A204.1 (cell line): ENCODE measurements at regions not wholly inside any gene's neighbourhood (a gene's known extent, or its start where the extent isn't known, plus 50 kb on each side); places are given as distances from the start of the nearest gene placed in this dataset.

Experiments
- FAIRE-seq: peaks from 2 replicates; lab custom pipeline; 2012; peaks lifted over from hg19 to GRCh38; lab: Jason Lieb, UNC

DNA sequence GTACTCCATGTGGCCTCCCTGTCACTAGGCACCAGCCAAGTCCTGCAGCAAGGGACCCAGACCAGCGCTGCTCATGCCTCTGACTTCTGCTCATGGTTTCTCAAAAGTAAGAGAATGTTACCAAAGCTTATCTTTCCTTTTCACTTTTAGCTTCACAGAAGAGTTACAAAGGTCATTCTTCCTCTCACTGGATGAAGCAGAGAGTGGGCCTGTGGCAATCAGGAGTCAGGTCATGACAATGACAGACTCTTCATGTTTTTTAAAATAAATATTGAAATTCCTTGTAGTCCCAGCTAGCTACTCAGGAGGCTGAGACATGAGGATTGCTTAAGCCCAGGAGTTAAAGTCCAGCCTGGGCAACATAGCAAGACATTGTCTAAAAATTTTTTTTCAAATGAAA, 126.1 kb downstream of the OSR1 start:
- FAIRE-seq: no peak

DNA sequence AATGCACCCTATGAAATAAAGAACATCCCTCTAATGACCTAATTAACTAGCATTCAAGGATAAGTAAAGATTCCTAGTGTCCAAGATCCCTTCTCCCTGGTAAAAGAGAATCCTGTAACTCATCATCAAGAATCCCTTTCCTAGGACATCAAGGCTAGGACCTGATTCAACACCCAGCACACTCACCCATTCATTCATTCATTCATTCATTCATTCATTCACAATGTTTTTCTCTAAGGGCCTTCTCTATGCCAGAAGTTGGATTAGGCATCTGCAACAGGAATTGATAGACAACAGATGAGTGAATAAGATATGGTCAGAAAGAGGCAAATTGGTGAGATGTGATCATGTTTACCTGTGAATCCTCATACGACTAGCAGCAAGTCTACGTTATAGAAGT, 126.8 kb downstream of the OSR1 start:
- FAIRE-seq: no peak

DNA sequence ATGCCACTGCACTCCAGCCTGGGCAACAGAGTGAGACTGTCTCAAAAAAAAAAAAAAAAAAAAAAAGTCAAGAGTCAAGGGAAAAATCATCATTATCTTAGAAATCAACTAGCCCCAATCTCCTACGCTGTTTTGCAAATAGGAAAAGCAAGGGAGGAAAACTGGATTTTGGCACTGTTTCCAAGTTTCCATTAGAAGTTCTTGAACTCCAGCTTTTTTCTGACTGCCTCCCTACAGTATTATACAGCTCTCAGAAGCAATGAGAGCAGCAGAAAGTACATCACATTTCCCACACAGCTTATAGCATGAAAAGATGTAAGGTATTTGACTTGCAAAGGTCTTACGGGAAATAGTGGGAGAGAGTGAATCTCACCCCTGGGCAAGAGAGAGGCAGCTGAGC, 127.8 kb downstream of the OSR1 start:
- FAIRE-seq: no peak

DNA sequence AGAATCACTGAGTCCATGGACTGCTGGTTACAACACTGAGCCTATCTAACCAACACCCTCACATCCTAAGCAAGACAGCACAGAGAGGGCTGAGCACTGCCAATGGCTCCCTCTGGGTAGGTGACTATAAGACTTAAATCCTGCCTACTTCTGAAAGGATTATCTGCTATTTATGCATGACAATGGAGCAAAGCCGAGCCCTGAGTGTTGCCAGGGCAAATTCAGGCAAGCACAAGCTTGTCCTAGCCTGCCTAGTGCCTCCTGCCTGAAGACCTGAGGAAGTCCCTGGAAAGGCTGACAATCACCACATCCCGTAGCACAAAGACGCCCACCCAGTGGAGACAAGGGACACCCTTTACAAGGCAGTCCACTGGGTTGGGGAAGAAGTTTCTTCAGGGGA, 129.7 kb downstream of the OSR1 start:
- no peak for FAIRE-seq

DNA sequence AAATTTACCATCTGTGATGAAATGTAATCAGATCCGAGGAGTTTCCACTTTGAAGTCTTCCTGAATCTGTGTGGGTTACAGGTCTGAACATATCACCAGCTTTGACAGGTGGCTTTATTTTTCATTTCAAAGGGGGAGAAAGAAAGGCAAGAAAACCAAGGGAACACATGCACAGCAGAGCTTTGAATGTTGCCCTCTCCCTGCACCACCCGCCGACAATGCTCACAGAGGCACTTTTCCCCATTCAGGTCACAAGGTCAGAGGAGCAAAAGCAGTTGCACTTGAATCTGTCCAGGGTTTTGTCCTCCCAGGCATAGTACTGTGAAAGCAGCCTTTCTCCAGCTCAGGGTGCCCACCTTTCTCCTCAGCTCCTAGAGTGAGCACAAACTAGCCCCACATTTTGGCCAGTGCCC, 130.2 kb downstream of the OSR1 start:
- no peak for FAIRE-seq

DNA sequence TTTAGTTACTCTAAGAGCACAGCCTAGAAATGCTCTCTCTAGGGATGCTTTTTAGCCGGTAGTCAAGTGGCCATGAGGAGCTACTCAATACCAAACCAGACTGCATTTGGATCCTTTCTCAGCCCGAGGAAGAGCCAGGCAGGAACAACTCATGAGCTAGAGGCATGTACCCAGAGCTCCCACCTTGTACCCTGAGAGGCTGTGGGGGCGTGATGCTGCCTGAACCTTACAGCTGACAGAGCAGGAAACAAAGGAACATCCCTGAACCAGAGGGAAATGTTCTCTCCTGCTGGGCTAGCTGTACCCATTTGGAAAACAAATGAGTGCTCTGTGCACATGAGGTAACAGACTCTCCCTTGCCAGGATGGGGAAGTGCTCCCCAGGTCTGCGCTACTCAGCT, 131.6 kb downstream of the OSR1 start:
- FAIRE-seq: no peak

DNA sequence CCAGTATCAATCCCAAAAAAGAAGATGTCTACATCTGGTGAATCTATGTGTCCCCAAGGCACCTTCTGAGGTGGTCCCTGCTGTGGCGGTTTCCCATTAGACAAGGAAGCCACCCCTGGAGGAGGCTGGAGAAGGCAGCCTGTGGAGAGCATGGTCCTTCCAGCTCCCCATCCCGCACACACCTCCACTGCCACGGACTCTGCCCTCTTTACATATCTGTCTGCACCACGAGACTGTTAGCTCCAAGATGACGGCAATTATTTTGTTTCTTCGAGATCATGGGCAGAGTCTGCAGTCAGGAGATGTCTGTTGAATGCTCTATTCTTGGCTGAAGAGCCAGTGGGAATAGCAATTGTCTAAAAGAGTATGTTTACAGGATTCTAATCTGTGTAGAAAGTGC, 132.0 kb downstream of the OSR1 start:
- FAIRE-seq: no peak

DNA sequence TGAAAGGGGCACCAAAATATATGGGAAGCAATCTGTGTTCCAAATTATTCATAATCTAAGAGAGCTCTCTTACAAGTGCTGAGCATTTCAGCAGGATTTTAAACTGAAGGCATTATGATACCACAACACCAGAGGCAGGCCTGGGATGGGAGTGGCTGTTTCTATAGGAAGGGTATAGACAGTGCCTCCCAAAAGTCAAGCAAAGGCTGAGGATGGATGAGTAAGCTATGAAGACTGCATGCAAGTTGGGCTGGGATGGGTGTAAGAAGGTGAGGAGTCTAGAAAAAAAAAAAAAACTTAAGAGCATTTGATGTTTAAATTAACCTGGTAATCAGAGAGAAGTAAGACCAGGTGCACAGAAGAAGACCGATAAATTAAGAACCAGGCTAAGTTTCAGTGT, 132.5 kb downstream of the OSR1 start:
- no peak for FAIRE-seq

DNA sequence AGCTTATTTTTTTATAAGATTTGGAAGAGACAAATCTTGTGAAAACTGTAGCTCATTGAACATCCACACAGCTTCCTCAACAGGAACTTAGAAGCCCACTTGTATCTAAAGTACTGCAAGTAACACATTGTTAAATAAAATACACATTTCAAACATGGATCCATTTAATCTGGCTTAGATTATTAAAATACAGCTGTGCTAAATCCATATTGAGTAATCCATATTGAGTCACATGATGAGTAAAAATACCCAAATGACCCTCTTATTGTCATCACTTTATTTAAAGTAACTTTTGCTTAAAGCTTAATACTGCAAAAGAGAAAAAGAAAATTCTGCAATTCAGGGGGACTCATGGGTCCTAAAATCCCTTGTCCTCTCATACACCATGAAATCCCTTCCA, 133.3 kb downstream of the OSR1 start:
- no peak for FAIRE-seq

DNA sequence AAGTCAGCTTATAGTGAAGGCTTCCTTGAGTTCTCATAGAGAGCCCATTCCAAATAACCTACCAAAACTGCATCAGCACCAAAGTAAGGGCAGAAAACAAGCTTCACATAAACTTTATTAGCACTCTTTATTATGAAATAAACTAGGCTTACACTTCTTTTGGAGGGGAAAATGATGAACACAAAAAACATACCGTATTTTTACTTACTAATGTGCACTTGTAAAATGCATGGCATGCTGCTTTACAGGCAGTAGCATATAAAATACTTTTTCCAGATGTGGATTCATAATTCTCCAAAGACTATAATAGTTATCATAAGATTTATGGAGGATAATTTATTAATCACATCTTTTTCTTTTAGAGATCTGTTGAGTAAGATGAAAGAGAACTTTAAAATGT, 133.9 kb downstream of the OSR1 start:
- no peak for FAIRE-seq

DNA sequence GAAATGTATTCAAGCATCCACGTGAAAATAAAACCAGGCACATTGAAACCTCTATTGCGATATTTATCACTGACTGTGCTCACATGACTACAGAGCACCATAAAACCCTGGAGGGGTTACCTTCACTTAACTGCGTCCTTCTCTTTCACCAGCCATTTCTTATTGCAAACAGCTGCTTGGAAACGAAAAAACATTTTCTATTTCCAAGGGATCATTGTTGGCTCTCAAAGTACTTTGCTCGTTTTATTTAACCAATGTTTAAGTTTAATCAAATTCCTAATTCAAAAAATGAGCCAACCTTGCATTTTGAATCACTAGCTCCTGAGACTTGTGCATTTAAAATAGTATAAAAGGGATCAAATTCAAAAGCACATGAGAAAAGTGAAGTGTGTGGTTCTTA, 134.4 kb downstream of the OSR1 start:
- no peak for FAIRE-seq

DNA sequence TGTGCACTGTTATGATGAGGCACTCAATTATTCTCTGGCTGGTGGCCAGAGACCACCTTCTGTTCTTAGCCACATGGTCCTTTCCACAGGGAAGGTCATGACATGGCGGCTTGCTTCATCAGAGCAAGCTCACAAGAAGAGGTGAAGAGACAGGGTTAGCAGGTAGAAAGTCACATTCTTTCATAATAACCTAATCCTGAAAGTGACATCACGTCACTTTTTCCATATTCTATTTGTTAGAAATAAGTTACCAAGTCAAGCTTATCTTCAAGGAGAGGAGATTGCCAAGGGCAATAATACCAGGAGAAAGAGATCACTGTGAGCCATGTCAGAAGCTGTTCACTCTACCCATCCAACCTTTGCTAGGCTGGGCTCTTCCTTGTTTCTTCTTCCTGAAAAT, 139.4 kb downstream of the OSR1 start:
- FAIRE-seq: no peak

DNA sequence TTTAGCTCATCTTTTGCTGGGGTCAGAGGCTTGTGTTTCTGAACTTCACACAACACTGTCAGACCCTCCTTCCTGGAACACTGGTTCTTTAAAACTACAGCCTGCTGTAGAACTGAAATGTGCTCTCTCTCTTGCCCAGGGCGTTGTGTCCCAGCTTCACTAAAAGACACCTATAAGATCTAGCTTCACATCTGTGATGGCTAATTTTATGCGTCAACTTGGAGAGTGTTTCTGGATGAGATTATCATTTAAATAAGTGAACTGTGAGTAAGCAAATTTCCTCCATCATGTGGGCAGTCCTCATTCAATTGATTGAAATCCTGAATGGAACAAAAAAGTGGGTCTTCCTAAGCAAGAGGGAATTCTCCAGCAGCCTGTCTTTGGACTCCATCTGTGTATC, 140.3 kb downstream of the OSR1 start:
- FAIRE-seq: no peak

DNA sequence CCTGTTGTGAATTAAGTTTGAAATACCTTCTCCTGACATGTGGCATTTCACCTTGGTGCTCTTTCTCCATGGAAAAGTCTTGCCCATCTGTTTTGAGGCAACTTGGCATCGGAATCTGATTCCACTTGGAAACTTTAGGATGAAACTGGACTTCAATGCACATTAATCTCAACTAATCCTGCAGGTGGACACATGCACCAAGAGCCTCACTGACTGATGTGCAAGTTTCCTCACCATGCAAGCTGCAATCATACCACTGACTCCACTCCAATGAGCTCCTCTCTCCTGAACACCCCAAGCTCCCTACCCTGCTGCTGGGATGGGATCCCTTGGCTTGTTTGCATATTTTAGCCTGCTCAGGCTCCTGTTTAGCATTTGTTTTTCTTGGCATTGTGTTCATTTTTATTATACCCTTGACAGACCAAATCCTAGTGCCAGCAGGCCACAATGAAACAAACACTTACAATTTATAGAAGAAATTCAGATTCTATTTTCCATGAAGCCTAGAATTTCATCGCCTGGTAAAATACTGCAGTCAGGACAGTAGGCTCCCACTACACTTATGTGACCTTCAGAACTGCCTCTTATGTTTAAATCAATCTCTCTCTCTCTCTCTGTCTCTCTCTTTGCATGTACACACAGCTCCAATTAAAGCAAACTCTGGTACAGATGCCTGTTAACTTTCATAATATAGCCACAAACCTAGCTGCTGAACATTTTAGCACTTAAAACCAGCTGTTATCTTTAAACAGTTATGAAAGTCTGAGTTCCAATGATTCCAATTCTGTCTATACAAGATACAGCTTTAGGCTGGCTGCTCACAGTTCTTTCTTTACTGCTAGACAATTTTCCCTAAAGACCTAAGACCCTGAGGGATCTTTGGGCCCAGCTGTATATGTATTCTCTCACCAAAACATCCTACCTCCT, 141.5 kb downstream of the OSR1 start:
- no peak for FAIRE-seq

DNA sequence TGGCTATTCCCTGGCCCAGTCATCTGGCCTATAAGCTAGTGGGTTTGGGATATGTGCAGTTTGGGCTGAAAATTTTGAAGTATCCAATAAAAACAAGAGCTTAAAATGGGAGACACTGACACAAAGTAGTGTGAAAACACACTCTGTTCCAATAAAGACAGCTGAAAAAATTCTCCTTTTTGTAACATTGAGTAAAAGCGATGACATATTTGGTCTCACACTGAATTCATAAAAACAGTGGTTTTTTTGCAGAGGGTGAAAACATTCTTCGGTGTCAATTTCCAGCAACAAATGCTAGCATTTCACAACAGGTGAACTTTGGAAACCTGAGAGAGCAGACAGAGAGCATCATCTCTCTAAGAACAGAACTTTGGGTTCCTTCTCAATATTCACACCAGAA, 142.2 kb downstream of the OSR1 start:
- FAIRE-seq: no peak

DNA sequence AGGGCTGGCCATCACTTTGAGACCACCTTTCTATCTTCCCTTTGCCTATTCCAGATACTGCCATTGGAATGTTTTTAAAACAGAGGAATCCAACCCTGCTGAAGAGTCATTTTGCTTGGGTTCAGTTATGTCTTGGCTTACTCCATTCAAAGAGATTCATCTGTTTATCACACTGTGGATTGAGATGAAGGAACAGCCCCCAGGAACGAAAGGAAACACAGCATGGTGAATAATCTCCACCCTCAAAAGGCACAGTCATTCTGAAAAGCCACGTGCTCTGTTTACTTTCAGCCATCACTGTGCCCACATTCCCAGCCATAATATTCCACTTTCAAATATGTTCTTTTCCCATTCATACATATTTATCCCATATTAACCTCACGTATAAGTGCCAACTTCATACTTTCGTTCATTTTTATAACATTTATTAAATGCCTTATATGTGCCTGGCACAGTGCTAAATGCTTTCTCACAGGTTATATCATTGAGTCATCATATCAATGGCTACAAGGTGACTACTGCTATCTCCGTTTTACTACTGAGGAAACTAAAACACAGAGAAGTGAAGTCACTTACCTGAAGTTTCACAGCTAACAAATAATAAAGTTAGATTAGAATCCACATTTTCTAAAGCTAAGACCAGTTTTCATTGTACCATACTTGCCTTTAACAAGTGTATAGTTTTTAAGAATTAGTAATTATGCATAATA, 143.6 kb downstream of the OSR1 start:
- no peak for FAIRE-seq

DNA sequence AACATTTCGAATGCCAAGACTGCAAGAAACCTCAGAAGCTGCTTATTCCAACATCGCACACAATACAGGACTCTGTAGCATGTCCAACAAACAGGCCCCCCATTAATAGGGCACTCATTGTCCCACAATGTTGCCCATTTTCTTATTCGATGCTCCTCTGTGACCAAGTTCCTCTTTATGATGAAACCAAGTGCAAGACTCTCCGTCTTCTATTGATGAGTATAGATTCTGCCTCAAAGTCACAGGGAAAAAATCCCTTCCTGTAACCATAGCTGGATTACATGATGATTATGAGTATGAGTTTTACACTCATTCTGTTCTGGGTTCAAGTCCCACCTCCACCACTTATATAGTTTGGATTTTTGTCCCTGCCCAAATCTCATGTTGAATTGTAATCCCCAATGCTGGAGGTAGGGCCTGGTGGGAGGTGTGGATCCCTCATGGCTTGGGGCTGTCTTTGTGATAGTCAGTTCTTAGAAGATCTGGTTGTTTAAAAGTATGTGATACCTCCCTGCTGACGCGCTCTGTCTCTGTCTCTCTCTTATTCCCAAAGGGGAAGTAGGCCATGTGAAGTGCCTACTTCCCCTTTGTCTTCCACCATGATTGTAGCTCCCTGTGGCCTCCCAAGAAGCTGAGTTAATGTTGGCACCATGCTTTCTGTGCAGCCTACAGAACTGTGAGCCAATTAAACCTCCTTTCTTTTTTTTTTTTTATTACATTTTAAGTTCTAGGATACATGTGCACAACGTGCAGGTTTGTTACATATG, 148.7 kb downstream of the OSR1 start:
- FAIRE-seq: no peak

DNA sequence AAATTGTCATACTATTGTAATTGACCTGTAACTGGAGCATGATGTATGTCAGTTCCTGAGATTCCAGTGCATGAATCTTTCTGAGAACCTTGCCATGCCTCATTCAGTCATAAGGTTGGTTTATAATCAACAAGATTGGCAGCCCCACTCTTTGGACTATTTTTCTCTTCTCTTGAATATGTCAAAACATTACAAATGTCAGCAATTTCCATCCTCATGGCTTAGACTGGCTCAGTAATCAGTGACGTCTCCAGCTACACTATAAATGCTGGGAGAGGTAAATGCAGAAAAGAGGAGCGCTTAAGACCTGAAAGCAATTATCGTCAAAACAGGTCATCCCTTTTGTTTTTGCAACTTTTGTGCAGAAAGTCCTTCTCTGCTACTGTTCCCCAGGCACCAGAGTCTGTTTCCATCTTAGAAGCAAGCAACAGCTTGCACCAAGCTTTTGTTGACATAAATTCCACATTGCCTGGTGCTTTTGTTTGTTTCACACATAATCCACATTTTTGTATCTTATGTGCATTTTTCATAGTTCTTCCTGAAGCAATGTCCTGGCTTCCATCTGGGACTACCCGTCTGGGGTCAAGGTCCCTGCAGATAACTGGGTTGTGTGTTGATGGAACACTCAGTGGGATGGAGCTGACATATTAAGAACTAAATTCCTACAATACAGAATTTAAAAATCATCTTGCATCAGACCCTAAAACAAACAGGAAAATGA, 149.8 kb downstream of the OSR1 start:
- FAIRE-seq: no peak

DNA sequence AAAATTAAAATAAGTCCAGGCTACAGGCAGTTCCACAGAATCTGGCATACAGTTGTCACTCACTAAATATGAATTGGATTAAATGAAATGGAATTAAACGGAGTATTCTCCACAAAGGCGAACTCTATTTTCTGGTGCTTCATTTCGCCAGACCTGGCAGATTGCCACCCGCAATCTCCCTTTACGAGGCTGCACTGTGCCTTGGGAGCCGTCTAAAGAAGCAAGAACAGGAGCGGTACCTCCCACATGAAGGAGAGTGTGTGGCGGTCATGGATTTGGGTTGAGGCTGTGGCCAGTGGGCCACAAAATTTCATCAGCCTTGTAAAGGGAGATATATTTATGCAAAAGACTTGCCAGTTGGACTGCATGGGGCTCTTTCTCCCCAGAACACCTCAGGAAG, 151.0 kb downstream of the OSR1 start:
- no peak for FAIRE-seq

DNA sequence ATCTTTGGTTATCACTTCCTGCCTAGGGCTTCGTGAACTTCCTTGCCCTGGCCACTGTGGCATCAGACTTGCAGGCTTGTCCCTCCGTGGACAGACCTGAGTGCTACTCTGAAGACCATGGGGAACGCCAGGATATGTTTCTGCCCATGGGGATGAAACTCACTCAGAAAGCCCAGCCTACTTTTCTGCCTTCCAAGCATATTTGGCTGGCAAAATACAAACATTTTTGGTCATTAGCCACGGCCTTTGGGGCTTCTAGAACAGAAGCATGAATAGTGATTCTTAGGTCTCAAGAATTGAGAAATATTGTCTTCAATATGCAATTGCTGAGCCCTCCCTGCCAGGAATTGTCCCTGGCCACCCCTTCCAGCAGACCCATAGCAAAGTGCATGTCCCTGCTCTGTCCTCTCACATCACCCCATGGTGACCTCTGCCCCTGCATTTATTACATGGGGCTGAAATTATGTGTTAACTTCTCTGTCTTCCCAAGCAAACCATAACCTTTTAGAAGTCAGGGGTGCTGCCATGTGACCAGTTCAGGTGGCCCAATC, 152.4 kb downstream of the OSR1 start:
- no peak for FAIRE-seq

DNA sequence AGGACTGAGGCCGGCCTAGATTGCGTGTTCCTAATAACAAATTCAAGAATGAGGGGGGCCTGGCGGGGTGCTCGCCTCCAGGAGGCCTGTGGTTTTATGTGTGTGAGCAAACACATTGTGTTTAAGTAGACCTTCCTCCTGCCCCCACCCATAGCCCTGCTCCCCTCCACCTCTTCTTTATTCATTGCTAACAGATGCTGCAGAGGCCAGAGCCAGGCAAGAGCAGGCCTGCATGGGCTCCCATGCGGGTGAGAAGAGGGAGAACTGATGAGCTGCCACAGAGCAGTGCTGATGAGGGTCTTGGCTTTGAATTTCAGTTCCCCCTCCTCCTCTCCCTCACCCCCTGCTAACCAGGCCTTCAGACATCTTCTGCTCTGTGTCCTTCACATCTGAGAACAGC, 154.6 kb downstream of the OSR1 start:
- FAIRE-seq: no peak

DNA sequence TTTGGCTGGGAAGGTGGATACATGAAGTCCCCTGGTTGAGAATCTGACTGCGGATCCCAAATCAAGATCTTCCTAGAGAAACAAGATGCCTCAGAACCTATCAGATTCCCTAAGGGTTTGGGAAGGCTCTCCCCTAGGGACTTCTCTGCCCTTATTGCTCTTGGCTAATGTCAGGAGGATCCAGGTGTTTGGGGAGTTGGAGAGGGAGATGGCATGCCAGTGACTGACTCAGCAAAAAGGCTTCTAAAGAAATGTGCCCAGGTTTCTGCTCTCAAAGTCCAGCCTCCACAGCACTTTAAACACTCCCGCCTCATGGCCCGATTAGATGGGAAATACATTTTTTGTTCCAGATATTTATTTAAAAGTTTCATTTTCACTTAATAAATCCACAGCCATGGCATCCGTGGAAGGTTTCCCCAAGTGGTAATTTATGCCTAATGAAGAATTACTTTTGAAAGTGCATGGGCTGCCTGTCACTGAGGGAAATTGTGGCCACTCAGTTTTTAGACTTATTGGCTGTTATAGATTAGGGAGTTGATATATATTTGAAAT, 156.4 kb downstream of the OSR1 start:
- FAIRE-seq: no peak
